Stimulated activated CD4-positive, alpha-beta T cell treated with anti-CD3 and anti-CD28 coated beads, Interleukin-4, amount 100 ng/mL, for 48 hours (primary cell): ENCODE measurements at regions not wholly inside any gene's neighbourhood (a gene's known extent, or its start where the extent isn't known, plus 50 kb on each side); places are given as distances from the start of the nearest gene placed in this dataset.
A peak's percentile ranks its signal among the peaks of the same experiment; 100 is the strongest.
"Not testable (repeated sequence)": the region's sequence is repeated elsewhere in the genome, so short reads cannot be mapped to it uniquely, and the experiment has no call there.

Source experiments
- DNase-seq, 2 donors: peaks; one replicate each; pipeline ENCODE4 v3.0.0-alpha.2; 2020; ENCODE audit warnings: low read depth in 2 of 2

- no peak for DNase-seq
These were observed 346.9 kb upstream of the PRKCQ start for GRCh38 chr10:6926971-6927370.

- no peak for DNase-seq
These were observed 345.1 kb upstream of the PRKCQ start for GRCh38 chr10:6925146-6925545.

GRCh38 chr10:6924166-6924565 lies 344.1 kb upstream of the PRKCQ start:
- no peak for DNase-seq

GRCh38 chr10:6921026-6921425 lies 340.9 kb upstream of the PRKCQ start:
- not testable (repeated sequence) for DNase-seq

- peak; percentile 66 to 76 for DNase-seq
These were observed 340.3 kb upstream of the PRKCQ start for GRCh38 chr10:6920072-6921019.

GRCh38 chr10:6919077-6919476 lies 339.0 kb upstream of the PRKCQ start:
- no peak for DNase-seq

GRCh38 chr10:6918305-6918704 lies 338.2 kb upstream of the PRKCQ start:
- DNase-seq = peak; percentile 70 to 78

- no peak for DNase-seq
These were observed 337.0 kb upstream of the PRKCQ start for GRCh38 chr10:6917125-6917524.

- DNase-seq = no peak
These were observed 336.5 kb upstream of the PRKCQ start for GRCh38 chr10:6916601-6917000.

GRCh38 chr10:6915307-6915706 lies 335.2 kb upstream of the PRKCQ start:
- DNase-seq = no peak

GRCh38 chr10:6912929-6913328 lies 332.9 kb upstream of the PRKCQ start:
- no peak for DNase-seq

GRCh38 chr10:6912424-6912823 lies 332.3 kb upstream of the PRKCQ start:
- no peak for DNase-seq

GRCh38 chr10:6912021-6912420 lies 331.9 kb upstream of the PRKCQ start:
- DNase-seq = no peak

GRCh38 chr10:6909905-6910560 lies 330.0 kb upstream of the PRKCQ start:
- DNase-seq = no peak

GRCh38 chr10:6907877-6908530 lies 327.9 kb upstream of the PRKCQ start:
- no peak for DNase-seq

- no peak for DNase-seq
These were observed 314.3 kb upstream of the PRKCQ start for GRCh38 chr10:6894405-6894804.

- DNase-seq = no peak
These were observed 312.8 kb upstream of the PRKCQ start for GRCh38 chr10:6892864-6893263.

- no peak for DNase-seq
These were observed 311.8 kb upstream of the PRKCQ start for GRCh38 chr10:6891924-6892323.

GRCh38 chr10:6889718-6890117 lies 309.6 kb upstream of the PRKCQ start:
- no peak for DNase-seq

- no peak for DNase-seq
These were observed 308.4 kb upstream of the PRKCQ start for GRCh38 chr10:6888434-6888833.

GRCh38 chr10:6885284-6885683 lies 305.2 kb upstream of the PRKCQ start:
- DNase-seq = no peak

- DNase-seq = no peak
These were observed 301.9 kb upstream of the PRKCQ start for GRCh38 chr10:6881987-6882386.
